C4-2B (cell line): ENCODE measurements at regions not wholly inside any gene's neighbourhood (a gene's known extent, or its start where the extent isn't known, plus 50 kb on each side); places are given as distances from the start of the nearest gene placed in this dataset.

ENCODE experiments used
- ZFX ChIP-seq: fragments of 450-650 bp; IDR thresholded peaks from 2 replicates; pipeline ENCODE4 v1.6.1; 2017
- TF ChIP-seq, protein P1 (sequence below): fragments of 450-650 bp; conservative IDR thresholded peaks from 2 replicates; pipeline ENCODE4 v1.5.1; 2017; ENCODE audit warnings: mild to moderate bottlenecking

DNA sequence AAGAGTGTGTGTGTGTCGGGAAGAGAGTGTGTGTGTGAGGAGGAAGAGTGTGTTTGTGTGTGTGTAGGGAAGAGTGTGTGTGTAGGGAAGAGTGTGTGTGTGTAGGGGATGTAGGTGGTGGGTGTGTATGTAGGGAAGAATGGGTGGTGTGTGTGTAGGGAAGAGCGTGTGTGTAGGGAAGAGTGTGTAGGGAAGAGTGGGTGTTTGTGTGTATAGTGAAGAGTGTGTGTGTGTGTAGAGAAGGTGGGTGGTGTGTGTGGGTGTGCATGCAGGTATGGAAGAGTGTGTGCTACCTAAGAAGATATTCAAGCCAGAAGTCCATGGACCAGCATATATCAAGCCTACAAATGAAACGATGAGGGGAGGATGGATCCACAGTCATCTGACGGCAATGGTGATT is 265.8 kb downstream of the FGF9 start:
- TF ChIP-seq, protein P1, sequence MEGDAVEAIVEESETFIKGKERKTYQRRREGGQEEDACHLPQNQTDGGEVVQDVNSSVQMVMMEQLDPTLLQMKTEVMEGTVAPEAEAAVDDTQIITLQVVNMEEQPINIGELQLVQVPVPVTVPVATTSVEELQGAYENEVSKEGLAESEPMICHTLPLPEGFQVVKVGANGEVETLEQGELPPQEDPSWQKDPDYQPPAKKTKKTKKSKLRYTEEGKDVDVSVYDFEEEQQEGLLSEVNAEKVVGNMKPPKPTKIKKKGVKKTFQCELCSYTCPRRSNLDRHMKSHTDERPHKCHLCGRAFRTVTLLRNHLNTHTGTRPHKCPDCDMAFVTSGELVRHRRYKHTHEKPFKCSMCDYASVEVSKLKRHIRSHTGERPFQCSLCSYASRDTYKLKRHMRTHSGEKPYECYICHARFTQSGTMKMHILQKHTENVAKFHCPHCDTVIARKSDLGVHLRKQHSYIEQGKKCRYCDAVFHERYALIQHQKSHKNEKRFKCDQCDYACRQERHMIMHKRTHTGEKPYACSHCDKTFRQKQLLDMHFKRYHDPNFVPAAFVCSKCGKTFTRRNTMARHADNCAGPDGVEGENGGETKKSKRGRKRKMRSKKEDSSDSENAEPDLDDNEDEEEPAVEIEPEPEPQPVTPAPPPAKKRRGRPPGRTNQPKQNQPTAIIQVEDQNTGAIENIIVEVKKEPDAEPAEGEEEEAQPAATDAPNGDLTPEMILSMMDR, result no peak
- TF ChIP-seq ZFX, result no peak
